Fibroblast of skin of left biceps (primary cell): ENCODE measurements at regions not wholly inside any gene's neighbourhood (a gene's known extent, or its start where the extent isn't known, plus 50 kb on each side); places are given as distances from the start of the nearest gene placed in this dataset.
"Not testable (repeated sequence)": the region's sequence is repeated elsewhere in the genome, so short reads cannot be mapped to it uniquely, and the experiment has no call there.

ENCODE experiments used
- DNase-seq, 2 experiments: peaks; one replicate each; pipeline ENCODE4 v3.0.0-alpha.2; 2013; ENCODE audit warnings: low read depth in 2 of 2

DNA sequence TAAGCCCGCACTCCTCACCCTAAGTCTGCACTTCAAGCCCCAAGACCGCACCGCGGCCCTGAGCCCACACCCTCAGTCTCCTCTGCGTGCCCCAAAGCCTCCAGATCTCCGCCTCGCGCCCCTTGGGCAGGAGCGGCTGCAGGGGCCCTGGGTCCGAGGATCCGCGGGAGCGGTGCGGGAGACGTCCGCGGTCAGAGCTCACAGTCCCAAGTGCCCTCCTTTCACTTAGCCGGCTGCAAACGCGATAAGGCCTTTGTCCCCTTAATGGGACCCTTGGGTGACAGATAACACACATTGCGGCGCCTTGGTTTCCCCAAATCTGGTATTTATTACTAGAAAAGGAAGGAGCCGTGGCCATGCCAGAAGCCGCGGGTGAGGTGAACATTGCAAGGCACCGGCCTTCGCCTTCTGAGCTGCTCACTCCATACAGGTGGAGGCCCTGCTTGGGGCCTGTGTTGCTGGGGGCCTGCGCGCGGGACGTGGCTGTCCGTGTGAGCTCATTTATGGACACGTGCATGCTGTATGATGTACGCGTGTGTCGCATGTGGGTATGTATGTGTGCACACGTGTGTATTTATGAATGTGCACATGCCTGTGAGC lies 178.9 kb downstream of the OR4M2 start:
- DNase-seq: not testable (repeated sequence)

DNA sequence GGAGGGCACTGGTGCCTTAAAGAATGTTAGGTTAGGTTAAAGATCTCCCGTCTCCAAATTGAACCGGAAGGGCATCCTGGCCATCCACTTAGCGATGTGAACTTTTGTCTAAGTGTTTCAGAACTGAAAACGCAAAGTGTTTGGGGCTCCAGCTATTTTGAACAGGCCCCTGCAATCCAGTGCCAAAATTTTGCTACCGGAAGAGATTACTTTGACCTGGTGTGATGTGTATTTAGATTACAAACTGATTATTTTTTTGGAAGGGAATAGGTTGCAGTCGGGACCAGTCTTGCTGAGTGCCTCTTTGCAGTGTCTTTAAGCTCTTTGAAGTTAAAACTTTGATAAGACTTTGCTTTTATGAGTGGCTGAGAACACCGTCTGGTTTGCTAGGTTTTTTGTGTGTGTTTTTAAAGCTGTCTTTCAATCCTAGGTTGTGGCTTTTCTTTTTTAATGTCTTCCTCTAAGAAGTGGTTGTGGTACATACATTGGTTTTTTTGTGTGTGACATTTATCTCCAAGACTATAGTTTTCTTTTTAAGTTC lies 179.6 kb downstream of the OR4M2 start:
- no peak for DNase-seq

DNA sequence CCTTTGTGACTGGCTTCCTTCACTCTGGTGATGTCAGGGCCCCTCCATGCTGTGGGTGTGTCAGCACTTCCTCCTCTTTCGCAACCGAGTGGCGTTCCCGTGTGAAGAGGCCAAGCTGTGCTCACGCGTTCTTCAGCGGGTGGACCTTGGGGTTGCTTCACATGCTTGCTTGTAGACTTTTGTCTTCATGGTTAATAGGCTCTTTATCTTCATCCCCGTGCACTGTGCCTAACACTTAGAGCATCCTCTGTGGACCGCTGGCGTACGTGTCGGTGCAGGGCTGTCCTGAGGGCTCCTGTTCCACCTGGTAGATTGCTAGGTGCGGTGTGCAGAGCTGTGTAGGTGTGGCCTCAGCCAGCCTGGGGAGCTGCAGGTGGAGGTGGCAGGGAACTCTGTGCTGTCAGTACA lies 182.3 kb downstream of the OR4M2 start:
- no peak for DNase-seq

DNA sequence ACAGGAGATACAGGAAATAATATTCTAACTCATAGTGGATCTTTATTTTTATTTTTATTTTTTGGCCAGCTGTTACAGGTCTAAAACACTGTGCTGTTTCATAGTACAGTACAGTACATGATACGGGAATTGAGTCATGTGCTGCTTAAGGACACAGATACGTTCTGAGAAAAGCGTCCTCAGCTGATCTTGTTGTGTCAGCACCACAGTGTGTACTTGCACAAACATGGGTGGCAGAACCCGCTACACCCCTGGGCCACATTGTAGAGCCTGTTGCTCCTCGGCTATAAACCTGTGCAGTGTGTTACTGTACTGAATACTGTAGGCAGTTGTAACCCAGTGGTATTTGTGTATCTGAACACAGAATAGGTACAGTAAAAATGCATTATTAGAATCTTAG lies 183.4 kb downstream of the OR4M2 start:
- no peak for DNase-seq

DNA sequence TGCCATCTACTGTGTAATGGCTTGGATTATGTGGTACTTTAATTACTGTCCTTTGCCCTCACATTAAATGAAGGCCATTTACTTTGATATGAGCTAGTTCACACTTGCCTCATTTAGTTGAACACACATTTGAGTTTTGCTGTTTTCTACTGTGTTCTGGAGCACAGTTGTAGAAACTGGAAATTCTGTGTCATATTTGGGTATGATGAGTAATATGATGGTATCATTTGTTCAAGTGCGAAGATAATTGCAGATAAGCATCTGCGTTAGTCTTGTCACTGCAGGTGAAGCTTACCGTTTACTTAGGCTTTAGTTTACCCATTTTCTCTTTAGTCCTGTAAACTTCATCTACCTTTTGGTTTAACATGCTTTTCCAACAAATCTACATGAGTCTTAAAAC lies 183.9 kb downstream of the OR4M2 start:
- not testable (repeated sequence) for DNase-seq

DNA sequence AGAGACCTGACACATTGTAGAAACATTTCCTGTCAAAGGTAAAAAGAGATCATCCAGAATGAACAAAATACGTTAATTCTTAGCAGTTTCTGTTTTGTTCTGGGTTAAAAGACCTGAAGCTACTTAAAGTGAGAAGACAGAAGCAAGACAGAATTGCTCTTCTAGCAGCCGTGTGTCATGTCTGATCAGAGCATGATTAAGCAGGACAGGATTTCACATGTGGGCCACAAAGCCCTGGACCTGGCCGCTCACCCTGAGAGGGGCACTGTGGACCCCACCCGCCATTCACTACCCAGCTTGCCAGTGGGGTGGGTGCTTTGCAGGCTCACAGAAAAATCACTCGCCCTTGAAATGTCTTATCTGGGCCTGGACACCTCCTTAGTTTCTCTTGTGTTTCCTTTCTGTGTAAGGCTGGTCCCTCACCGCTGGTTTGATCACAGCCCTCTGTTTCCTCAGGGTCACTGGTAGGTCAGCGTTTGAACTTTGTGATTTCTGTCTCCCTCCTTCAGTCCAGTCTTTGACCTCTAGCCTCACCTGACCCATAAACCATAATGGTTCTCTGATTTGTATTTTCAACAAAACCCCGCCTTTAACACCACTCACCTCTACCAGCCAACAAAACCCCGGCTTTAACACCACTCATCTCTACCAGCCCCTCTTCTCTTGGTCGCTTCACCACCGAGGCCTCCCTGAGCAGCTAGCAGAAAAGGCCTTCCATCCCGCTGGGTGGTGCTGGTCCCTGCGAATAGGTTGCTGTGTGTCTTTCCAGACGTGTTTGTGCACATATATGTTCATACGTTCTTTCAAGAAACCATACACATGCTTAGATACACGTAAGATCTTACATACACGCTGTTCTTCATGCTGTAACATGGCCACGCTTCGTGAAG lies 185.0 kb downstream of the OR4M2 start:
- DNase-seq: no peak

DNA sequence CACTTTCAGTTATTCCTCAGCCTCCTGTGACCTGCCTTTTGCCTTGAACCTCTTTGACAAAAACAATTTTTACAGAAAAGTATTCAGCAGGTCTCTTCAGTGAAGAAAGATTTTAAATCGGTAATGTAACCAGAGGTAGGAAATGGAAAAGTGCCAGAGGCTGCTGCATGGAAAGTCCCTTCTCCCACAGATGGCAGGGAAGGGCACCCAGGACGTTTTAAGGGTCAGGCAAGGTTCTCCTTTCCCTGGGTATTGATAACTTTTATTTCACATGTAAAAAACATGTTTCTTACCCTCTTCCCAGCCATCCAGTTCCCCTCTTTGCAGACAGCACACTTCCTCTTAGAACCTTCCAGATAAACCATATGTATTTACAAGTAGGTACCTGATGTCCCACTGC lies 185.6 kb downstream of the OR4M2 start:
- no peak for DNase-seq

DNA sequence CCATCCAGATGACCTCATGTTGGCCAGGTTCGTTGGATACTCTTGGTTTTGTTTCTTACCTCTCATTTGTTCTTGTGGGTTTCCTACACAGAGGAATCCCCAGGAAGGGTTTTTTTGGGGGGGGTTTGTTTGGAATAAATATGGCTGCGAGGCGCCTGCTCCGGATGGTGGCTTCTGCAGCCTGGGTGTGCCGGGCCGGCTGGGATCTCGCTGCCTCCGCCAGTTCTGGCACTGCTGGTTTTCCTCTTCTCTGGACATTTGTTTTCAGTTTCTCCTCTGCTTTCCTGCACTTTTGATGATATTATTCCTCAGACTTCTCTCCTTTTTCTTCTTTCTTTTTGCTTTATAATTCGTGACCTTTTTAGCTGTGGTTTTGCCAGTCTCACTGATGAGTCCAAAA lies 187.4 kb downstream of the OR4M2 start:
- no peak for DNase-seq

DNA sequence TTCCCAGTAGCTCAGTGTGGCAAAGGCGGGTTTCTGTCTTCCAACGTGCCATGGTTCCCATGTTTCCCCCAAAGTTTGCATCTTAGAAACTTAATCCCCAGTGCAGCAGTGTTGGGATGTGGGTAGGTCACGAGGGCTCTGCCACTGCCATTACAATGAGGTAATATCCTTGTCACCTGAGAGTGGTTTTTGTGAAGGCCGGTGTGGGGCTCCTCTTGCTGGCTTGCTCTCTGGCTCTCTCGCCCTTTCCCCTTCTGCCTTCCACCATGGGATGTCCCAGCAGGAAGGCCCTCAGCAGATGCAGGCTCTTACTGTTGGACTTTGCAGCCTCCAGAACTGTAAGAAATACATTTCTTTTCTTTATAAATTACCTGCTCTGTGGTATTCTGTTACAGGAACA lies 187.9 kb downstream of the OR4M2 start:
- not testable (repeated sequence) for DNase-seq

DNA sequence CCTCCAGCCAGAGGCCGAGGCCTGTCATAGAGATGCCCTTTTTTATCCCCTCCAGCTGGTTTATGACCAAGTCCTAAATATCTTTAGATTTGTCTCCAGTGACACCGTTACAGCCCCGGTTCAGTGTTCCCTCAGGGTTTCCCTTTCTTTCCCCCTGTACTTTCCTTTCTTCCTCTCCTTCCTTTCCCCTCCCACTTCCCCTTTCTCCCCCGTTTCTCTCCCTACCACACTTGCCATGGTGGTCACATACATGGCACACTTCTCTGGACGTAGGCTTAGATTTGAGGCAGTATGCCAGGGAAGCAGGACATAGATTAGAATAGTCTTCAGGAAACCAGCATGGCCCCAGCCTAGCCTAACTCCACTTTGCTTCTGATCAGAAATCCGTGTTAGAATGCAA lies 188.3 kb downstream of the OR4M2 start:
- DNase-seq: not testable (repeated sequence)

DNA sequence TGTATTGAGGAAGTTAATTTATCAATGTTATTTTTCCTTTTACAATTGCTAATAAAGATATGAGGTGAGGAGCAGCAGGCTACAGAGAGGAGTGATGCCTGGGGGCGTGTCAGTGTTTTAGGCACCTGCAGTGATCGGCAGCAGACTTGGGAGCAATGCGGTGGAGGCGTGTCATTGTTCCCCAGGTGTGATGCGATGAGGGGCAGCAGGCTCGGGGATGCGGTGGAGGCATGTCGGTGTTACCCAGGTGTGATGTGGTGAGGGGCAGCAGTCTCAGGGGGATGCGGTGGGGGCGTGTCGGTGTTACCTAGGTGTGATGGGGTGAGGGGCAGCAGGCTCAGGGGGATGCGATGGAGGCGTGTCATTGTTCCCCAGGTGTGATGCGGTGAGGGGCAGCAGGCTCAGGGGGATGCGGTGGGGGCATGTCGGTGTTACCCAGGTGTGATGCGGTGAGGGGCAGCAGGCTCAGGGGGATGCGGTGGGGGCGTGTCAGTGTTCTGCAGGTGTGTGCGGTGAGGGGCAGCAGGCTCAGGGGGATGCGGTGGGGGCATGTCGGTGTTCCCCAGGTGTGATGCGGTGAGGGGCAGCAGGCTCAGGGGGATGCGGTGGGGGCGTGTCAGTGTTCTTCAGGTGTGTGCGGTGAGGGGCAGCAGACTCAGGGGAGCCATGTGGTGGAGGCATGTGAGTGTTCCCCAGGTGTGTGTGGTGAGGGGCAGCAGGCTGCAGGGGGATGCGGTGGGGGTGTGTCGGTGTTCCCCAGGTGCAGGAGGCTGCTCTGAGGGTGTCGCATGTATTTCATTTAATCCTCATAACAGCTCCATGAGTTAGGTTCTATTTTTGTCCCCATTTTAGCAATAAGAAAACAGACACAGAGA lies 186.2 kb upstream of the GOLGA6L22 start:
- not testable (repeated sequence) for DNase-seq

DNA sequence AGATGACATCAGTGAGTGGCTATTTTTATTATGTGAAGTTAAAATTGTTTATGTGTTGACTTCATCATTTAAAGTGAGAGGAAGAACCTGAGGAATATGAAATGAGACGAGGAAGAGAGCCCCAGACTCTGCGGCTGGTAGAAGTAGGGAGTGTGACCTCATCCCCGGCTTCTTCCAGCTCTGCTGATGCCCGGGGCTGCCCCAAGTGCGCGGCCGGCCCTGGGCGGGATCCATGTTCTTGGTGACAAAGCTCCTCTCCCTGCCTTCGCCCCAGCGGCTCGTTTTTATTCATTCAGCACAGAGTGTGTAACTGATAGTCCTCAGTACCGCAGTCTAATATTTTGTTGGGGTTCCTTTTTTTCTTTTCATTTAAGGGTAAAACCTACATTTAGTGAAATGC lies 185.5 kb upstream of the GOLGA6L22 start:
- not testable (repeated sequence) for DNase-seq

DNA sequence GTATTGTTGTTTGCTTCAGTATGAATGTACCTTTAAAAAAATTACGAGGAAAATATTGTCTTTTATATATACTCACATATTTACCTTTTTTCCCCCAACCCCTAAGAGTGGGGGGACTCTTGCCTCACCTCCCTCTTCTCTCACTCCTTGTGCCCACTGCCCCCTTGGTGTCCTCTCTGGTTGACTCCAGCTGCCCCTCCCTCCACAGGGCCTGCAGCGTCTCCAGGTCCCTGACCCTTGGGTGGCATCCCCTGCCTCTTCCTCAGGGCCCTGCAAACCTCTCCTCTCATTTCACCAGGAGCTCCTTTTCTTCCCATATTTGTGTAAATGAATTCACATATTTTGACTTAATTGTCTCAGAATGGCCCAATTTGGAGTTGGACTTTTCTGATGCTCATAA lies 184.3 kb upstream of the GOLGA6L22 start:
- not testable (repeated sequence) for DNase-seq

DNA sequence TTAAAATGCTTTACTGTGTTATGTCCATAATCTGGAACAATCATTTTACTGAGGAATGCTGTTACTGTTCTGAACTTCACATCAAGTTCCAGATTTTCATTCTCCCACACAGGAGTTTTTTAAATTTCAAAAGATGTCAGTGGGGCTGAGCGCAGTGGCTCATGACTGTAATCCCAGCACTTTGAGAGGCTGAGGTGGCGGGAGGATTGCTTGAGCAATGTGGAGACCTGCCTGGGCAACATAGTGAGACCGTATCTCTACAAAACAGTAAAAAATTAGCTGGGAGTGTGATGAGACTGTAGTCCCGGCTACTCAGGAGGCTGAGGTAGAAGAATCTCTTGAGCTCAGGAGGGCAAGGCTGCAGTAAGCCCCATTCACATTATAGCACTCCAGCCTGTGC lies 177.9 kb upstream of the GOLGA6L22 start:
- DNase-seq: not testable (repeated sequence)

DNA sequence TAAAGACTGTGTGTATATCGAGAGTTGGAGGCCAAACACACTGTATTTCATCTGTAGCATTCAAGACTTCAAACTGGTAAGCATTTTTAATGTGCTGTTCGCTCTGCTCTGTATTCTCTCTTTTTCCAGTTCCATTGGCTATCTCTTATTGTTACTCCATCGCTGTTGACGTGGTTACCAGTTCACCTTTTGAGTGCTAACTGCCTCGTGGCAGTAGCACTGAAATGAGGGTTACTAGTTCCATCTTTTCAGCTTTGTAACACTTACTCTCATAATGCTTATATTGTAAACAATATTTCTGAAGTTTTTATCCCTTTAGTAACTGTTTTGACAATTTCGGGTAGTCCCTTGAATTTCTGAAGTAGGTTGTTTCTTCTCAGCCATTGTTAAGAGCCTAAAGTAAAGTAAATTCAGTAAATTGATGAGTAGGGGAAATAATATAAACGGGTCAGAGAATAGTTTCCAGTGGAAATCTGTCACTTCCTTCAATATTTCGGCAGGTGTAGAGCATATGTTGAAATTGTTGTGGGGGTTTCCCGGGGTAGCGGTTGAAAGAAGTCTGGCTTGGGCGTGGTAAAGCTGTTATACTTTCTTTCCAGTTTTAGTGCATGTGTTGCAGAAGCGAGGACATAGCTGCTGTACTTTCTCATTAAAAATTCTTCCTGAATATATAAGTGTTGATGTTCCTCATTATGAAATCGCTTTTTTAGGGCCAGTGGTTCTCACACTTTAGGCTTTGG lies 175.7 kb upstream of the GOLGA6L22 start:
- DNase-seq: not testable (repeated sequence)

DNA sequence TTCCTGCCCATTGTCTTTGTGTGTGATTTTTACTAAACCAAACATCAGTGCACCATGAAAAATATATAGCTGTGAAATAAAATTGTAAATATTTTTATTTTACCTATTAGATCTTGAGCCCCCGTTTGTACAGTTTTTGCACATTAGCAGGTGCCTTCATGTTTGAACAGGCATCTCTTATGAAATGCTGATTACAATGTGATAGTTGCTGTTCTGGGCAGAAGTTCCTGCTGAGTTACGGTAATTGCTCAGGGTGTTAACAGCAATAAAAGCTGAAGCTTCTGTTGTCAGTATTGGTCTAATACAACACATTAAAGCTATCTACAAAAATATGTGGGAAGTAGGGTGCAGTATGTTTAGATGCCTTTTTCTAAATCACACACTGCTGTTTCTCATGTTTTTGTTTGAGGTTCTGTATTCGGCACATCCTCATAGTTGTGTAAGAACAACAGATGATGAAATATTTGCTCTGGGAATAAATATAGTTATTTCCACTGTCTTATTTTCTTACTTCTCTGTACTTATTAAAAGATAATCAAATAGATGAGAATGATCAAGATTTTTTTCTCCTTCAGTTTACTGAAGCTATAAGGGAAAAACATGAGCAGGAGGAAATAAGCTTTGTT lies 173.8 kb upstream of the GOLGA6L22 start:
- DNase-seq: not testable (repeated sequence)

DNA sequence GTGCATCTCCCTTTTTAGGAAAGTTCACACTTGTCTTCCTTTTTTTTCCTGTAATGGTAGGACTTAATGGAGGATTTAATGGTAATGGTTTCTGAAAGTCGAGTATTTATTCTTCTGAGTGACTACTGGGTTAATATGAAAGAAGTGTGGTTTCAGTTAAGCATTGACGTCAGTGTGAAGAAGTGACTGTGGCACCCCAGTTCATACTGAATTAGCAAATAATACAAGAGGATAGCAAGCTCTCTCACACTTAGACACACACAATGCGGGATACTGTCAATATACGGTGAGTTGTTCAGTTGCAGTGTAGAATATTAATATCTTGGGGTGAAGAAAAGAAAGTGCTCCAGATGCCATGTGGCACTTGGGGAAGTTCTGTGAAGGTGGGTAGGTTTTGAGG lies 167.6 kb upstream of the GOLGA6L22 start:
- not testable (repeated sequence) for DNase-seq

DNA sequence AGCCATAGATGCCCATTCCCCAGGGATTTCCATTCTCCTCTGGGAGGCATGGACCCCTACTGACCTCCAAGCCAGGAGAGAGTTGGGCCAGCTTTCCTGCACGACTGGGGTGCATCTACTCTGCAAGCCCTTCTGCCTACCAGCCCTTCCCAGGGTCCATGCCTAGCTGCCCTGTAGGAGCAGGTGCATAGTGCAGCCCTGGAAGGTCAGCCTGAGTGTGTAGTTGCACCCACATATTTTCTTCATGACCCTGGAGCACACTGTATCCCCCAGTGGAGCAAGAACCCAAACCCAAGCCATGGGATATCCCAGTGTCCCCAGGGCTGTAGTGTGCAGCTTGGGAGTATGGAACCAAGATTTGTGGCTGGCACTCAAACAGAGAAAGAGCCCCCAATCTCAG lies 155.6 kb upstream of the GOLGA6L22 start:
- not testable (repeated sequence) for DNase-seq
